Epithelial cell of proximal tubule (primary cell): ENCODE measurements at regions not wholly inside any gene's neighbourhood (a gene's known extent, or its start where the extent isn't known, plus 50 kb on each side); places are given as distances from the start of the nearest gene placed in this dataset.
"Not testable (repeated sequence)": the region's sequence is repeated elsewhere in the genome, so short reads cannot be mapped to it uniquely, and the experiment has no call there.

Experiments used
- DNase-seq: peaks from one replicate; pipeline ENCODE4 v3.0.0-alpha.2; 2011; ENCODE audit warnings: low read depth
- H3K4me3 ChIP-seq: 2 replicates; pipeline ENCODE4 v1.5.1; 2011; ENCODE audit warnings: low read depth, mild to moderate bottlenecking, low read length
- TF ChIP-seq, protein P1 (sequence below): conservative IDR thresholded peaks from 2 replicates; pipeline ENCODE4 v1.5.1; 2012; ENCODE audit warnings: low read depth, mild to moderate bottlenecking, low read length

DNA sequence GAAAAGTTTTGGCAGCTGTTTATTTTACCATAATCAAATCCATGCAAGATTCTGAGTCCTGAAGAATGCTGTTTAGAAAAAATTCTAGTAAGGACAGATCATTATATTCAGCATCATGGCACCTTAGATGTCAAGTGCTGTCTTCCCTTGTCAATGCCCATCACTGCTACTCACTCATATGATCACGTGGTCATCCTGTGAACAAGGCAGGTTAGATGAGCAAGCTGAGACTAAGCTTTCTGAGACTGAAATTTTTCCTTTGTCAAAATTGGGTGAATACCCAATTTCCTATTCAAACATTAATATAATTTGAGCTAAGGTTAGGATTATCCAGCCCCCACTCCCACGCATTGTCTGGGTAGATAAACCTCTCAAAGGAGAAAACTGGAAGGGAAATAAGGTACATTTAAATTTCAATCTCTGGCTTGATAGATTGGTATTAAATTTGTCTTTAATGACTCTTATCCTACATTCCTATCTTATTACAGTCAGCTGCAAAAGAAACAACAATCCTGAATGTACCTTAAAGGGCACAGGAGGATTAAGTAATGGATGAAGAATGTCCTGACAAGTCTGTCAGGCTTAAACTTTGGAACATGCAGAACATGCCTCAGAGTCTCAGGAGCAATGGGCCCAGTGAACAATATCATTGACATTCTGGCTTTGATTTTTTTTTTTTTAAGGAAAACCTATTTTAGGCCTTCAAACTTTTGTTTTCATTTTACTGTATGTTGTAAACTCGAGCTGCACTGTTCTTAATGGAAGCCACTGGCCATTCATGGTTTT is 148.7 kb upstream of the RANBP3L start:
- peak; percentile 38 for DNase-seq
- TF ChIP-seq, protein P1, sequence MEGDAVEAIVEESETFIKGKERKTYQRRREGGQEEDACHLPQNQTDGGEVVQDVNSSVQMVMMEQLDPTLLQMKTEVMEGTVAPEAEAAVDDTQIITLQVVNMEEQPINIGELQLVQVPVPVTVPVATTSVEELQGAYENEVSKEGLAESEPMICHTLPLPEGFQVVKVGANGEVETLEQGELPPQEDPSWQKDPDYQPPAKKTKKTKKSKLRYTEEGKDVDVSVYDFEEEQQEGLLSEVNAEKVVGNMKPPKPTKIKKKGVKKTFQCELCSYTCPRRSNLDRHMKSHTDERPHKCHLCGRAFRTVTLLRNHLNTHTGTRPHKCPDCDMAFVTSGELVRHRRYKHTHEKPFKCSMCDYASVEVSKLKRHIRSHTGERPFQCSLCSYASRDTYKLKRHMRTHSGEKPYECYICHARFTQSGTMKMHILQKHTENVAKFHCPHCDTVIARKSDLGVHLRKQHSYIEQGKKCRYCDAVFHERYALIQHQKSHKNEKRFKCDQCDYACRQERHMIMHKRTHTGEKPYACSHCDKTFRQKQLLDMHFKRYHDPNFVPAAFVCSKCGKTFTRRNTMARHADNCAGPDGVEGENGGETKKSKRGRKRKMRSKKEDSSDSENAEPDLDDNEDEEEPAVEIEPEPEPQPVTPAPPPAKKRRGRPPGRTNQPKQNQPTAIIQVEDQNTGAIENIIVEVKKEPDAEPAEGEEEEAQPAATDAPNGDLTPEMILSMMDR = no peak
- no peak overlapping the region for H3K4me3 ChIP-seq

DNA sequence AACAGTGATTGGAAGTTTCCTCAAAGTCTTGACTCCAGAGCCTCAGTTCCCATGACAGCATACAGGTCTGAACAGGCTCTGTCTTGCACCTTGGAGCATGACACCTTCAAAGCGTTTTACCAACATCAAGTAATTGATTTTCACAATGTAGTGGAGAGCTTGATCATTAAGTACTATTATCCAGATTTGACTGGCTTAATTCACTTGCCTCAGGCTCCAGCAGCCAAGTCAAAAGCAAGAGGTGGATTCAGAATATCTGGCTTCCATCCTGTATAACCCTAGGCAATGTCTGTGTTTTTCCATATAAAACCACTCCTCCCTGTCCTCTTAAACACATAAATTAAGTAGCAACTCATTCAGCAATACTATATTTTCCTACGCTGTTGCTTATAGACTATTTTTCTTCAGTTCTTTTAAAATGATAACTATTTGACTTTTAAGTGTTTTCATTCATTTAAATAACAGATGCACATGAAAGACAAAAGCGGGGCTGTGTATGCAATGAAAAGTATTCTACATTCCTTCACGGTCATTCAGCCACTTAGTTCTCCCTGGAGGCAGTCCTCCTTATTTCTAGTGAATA is 150.8 kb upstream of the RANBP3L start:
- TF ChIP-seq, protein P1 = no peak
- no peak for DNase-seq
- no peak overlapping the region for H3K4me3 ChIP-seq

DNA sequence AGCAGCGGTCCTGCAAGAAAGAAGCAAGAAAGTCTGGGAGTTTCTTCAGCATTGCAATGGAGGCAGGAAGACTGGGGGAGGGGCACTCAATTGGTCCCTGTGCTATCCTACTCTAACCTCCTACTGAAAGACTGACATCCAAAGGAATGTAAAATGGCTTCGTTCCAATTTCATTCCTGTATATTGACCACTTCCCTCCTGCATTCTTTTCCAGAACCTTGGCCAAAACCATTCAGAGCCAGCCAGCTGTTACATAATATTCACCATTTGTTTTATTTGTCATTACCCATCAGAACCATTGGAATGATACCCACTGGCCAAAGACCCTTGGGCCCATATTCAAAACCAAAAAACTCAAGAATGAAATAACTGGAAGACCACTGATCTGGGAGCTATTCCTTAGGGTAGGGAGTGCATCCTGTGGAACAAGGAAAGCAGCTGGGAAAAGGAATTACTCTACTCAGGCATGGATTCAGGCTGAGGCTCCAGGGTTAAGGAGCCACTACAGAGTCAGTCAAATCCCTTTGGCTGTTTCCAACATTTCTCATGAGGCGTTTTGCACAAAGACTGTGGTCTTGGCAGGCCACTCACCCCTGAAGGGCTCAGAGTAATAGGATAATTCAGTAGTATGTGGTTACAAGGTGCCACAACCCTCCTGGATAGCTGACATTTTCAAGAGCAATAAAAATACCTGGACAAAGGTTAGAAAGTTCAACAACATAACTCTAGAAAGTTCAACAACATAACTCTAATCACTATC is 148.7 kb upstream of the SLC1A3 start:
- TF ChIP-seq, protein P1 = no peak
- DNase-seq = peak; percentile 26
- no peak overlapping the region for H3K4me3 ChIP-seq

DNA sequence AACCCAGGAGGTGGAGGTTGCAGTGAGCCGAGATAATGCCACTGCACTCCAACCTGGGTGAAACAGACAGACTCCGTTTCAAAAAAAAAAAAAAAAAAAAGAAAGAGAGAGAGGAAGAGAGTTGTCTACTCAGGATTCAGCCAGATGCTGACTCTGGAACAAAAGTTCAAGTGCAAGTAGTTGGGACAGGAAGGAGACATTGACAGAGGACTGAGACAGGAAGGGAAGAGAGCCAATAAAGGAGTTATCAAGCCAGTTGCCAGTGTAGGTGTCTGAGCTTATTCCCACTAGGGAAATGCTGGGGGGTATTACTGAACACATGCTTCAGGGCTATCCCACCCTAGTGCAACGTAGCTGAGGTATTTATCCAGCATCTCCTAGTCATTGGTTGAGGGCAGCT is 147.7 kb upstream of the SLC1A3 start:
- no peak overlapping the region for H3K4me3 ChIP-seq
- no peak for DNase-seq
- TF ChIP-seq, protein P1 = no peak

DNA sequence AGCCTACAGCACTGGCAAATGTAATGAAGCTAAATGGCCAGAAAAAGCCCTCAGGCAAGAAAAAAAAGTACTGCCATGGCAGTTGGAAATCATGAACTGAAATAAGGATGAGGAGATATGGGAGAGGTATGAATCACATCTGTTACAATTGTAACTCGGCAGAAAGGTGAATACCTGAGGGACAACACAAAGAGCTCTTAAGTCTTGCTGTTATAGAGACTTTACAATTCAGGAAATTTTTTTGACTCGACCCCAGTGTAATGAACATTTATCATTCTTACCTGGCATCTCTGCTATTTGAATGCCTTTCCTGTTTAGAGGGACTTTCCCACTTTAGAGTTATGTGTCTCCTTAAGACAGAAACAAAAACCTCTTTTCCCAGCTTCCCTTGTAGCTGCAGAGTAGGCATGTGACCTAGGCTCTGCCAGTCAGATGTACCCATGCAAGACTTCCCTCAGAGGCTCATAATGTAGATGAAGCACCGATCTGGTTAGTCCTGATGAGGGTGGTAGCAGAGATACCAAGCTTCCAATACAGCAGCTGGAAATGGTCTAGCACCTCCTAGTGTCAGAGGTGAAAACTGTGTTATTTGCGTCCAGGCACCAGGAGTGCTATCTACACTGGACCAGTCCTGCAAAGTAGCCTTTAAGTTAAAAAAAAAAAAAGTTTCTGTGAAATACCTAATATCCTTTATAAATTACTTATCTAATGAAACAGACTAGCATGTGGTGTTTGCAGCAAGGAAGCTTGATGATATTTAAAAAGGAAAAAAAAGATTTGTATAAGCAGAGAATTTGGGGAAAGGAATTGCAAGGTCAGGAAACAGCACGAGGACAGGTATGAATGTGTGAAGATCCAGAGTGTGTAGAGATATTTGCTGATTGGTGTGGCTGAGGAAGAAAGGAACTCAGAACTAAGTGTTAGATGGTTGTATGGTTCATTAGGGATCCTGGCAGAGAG is 146.9 kb upstream of the SLC1A3 start:
- DNase-seq = no peak
- no peak overlapping the region for H3K4me3 ChIP-seq
- TF ChIP-seq, protein P1 = peak; percentile 57

DNA sequence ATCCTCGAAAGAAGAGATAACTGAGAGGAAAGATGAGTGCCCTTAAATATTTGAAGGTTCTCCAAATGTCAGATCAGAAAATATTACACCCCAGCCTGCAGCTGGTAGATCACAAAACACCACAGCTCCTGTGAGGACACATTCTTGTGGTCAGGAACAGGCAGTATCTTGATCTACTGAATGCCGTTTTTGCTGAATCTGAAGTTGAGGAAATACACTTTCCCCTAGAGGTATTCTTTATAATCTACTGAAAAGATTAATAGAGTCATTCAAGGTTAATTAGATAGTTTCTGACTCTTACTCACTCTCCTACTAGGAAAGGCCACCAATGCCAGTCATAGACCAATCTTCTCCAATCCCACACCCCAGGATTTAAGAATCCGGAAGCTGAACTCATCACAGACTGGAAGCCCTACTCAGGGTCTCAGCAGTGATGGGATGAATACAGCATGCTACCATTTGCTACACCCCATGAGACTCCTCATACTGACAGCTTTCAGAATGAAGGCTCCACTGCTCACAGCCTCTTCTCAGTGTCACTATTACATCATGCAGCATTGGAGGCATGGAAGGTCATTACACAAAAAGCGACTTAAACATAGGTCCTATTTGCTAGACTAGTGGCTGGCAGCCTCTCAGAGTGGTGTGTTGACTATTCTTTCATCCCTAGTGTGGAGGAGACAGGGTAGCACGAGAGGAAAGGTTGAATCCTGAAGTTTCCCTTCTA is 143.9 kb upstream of the SLC1A3 start:
- no peak overlapping the region for H3K4me3 ChIP-seq
- TF ChIP-seq, protein P1 = no peak
- DNase-seq = no peak

DNA sequence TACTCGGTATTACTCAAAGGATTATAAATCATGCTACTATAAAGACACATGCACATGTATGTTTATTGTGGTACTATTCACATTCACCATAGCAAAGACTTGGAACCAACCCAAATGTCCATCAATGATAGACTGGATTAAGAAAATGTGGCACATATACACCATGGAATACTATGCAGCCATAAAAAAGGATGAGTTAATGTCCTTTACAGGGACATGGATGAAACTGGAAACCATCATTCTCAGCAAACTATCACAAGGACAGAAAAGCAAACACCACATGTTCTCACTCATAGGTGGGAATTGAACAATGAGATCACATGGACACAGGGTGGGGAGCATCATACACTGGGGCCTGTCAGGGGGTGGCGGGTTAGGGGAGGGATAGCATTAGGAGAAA is 130.5 kb upstream of the SLC1A3 start:
- DNase-seq, H3K4me3 ChIP-seq: not testable (repeated sequence)
